Glutamatergic neuron (in vitro differentiated cells): ENCODE measurements at regions not wholly inside any gene's neighbourhood (a gene's known extent, or its start where the extent isn't known, plus 50 kb on each side); places are given as distances from the start of the nearest gene placed in this dataset.

ENCODE experiments used
- DNase-seq: peaks from one replicate; pipeline ENCODE4 v3.0.0; 2022
- H3K27ac Mint-ChIP-seq: one replicate; pipeline ENCODE4 v1.8.0; 2020; ENCODE audit warnings: mild to moderate bottlenecking, mixed read lengths, inconsistent platforms; ENCODE audit not compliant: unreplicated experiment
- H3K27me3 Mint-ChIP-seq: one replicate; pipeline ENCODE4 v1.8.0; 2020; ENCODE audit warnings: mild to moderate bottlenecking, moderate library complexity, mixed read lengths, inconsistent platforms; ENCODE audit not compliant: unreplicated experiment
- H3K36me3 Mint-ChIP-seq: one replicate; pipeline ENCODE4 v1.8.0; 2020; ENCODE audit warnings: mild to moderate bottlenecking, mixed read lengths, inconsistent platforms; ENCODE audit not compliant: unreplicated experiment
- H3K4me1 Mint-ChIP-seq: one replicate; pipeline ENCODE4 v1.8.0; 2020; ENCODE audit warnings: mild to moderate bottlenecking, low read depth, mixed read lengths, inconsistent platforms; ENCODE audit not compliant: unreplicated experiment
- H3K4me3 Mint-ChIP-seq: one replicate; pipeline ENCODE4 v1.8.0; 2020; ENCODE audit warnings: mild to moderate bottlenecking, mixed read lengths, inconsistent platforms; ENCODE audit not compliant: unreplicated experiment
- H3K9me3 Mint-ChIP-seq: one replicate; pipeline ENCODE4 v1.8.0; 2020; ENCODE audit warnings: mild to moderate bottlenecking, moderate library complexity, mixed read lengths, inconsistent platforms; ENCODE audit not compliant: unreplicated experiment
- CTCF ChIP-seq: fragments of 200-600 bp; sonication (generic); IDR thresholded peaks from one replicate; pipeline ENCODE4 v1.5.0; 2021; ENCODE audit not compliant: partially characterized antibody, unreplicated experiment

GRCh38 chr2:147502711-147503290, 342.0 kb upstream of the ACVR2A start:
- H3K4me3 Mint-ChIP-seq, result no peak overlapping the region
- H3K27ac Mint-ChIP-seq, result no peak overlapping the region
- peaks cover 1% of the 10 kb centered on the region for H3K9me3 Mint-ChIP-seq
- no peaks in the 10 kb centered on the region for H3K36me3 Mint-ChIP-seq
- no peak for TF ChIP-seq CTCF
- peaks cover 10% of the 10 kb centered on the region for H3K4me1 Mint-ChIP-seq
- no peak for DNase-seq
- H3K27me3 Mint-ChIP-seq, result no peaks in the 10 kb centered on the region

DNA sequence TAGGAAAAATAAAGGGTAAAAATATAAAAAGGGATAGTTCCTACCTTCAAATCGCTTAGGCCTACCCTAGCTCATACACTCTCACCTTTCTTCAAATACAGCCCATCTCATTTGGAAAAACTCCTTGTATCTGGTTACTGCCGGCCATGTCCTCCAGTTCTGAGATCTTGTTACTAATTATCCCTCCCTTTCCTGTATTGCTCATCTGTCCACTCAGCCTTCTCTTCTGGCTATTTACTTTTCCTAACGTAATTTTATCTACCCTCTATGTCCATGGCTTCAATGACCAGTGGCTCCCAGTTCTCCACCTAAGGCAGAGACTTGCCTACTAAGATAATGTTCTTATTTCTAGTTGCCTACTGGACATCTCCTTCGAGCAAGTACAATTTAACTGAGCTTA, 342.9 kb upstream of the ACVR2A start:
- no peak for DNase-seq
- H3K9me3 Mint-ChIP-seq, result peaks cover 1% of the 10 kb centered on the region
- H3K27me3 Mint-ChIP-seq, result no peaks in the 10 kb centered on the region
- H3K36me3 Mint-ChIP-seq, result no peaks in the 10 kb centered on the region
- H3K4me3 Mint-ChIP-seq, result no peak overlapping the region
- no peak overlapping the region for H3K27ac Mint-ChIP-seq
- no peak for TF ChIP-seq CTCF
- peaks cover 10% of the 10 kb centered on the region for H3K4me1 Mint-ChIP-seq

GRCh38 chr2:147500819-147501395, 343.9 kb upstream of the ACVR2A start:
- no peaks in the 10 kb centered on the region for H3K27me3 Mint-ChIP-seq
- H3K4me1 Mint-ChIP-seq, result peaks cover 10% of the 10 kb centered on the region
- H3K36me3 Mint-ChIP-seq, result no peaks in the 10 kb centered on the region

GRCh38 chr2:147500229-147500628, 344.6 kb upstream of the ACVR2A start:
- Mint-ChIP-seq H3K4me3 (no peak overlapping the region), H3K27ac (no peak overlapping the region), H3K4me1 (peaks cover 10% of the 10 kb centered on the region), H3K9me3 (no peaks in the 10 kb centered on the region), H3K27me3 (no peaks in the 10 kb centered on the region), H3K36me3 (no peaks in the 10 kb centered on the region)
- TF ChIP-seq CTCF, result no peak
- DNase-seq, result no peak

More at GRCh38 chr2:147500819-147501395, 343.9 kb upstream of the ACVR2A start:
- DNase-seq, result no peak
- no peak for TF ChIP-seq CTCF
- Mint-ChIP-seq H3K9me3 (no peaks in the 10 kb centered on the region), H3K27ac (no peak overlapping the region), H3K4me3 (no peak overlapping the region)

- Mint-ChIP-seq H3K27ac (no peak overlapping the region), H3K27me3 (no peaks in the 10 kb centered on the region)
- TF ChIP-seq CTCF, result no peak
These were observed 345.0 kb upstream of the ACVR2A start for GRCh38 chr2:147499785-147500184.

More at GRCh38 chr2:147499785-147500184, 345.0 kb upstream of the ACVR2A start:
- Mint-ChIP-seq H3K36me3 (peaks cover 2% of the 10 kb centered on the region), H3K4me1 (peaks cover 10% of the 10 kb centered on the region), H3K9me3 (no peaks in the 10 kb centered on the region), H3K4me3 (no peak overlapping the region)
- DNase-seq, result no peak
